HFFc6 (cell line): ENCODE measurements at regions not wholly inside any gene's neighbourhood (a gene's known extent, or its start where the extent isn't known, plus 50 kb on each side); places are given as distances from the start of the nearest gene placed in this dataset.
"Not testable (repeated sequence)": the region's sequence is repeated elsewhere in the genome, so short reads cannot be mapped to it uniquely, and the experiment has no call there.

Experiments
- DNase-seq: peaks from one replicate; pipeline ENCODE4 v3.0.0-alpha.2; 2018
- H3K27ac Mint-ChIP-seq: 2 replicates; pipeline ENCODE4 v1.8.0; 2020; ENCODE audit warnings: mild to moderate bottlenecking, mixed read lengths
- H3K27me3 Mint-ChIP-seq: 2 replicates; pipeline ENCODE4 v1.8.0; 2021; ENCODE audit warnings: mild to moderate bottlenecking, moderate library complexity, mixed read lengths; ENCODE audit not compliant: insufficient read depth
- H3K36me3 Mint-ChIP-seq: 2 replicates; pipeline ENCODE4 v1.8.0; 2021; ENCODE audit warnings: low read depth, mixed read lengths
- H3K4me1 Mint-ChIP-seq: 2 replicates; pipeline ENCODE4 v1.8.0; 2020; ENCODE audit warnings: low read depth, mixed read lengths
- H3K4me3 Mint-ChIP-seq: 2 replicates; pipeline ENCODE4 v1.8.0; 2020; ENCODE audit warnings: mild to moderate bottlenecking, moderate library complexity, mixed read lengths
- H3K9me3 Mint-ChIP-seq: 2 replicates; pipeline ENCODE4 v1.8.0; 2020; ENCODE audit warnings: mild to moderate bottlenecking, mixed read lengths
- TF ChIP-seq, protein P1 (sequence below): fragments of 200-600 bp; sonication (generic); IDR thresholded peaks from 2 replicates; pipeline ENCODE4 v1.5.0; 2021; ENCODE audit warnings: antibody characterized with exemption, mild to moderate bottlenecking

DNA sequence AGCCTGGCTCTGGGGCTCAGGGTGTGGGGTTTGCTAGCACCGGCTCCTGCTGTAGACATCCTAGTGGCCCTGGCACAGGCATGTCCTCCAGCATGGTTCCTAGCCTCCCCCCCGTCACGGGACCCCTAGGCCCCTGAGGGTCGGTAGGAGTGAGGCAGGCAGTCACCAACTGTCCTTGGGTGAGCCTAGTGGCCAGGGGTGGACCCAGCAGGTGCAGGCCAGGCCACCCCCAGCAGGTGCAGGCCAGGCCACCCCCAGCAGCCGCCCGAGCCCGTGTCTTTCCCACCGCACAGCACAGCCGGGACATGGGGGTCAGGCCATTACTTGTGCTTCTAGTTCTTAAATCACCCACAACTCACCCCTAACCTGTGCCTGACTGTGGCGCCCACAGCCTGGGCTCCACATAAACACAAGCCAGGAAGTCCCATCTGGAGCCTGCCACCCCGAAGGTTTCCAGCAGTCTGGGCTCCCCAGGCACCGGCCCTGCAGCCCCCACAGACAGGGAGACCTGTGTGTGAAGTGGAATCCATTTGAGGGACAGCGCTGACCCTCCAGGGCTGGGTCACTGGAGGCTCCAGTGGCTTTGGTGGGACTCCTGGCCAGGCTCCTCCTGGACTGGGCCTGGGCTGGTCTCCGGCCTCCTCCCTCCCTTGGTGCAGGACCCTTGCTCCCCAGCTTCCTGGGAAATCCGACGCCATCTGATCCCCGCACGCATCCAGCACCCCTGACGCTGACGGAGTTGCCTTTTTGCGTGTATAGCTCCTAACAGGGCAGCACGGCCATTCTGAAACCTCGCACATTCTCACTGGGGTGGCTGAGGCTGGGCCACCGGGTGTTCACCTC, 114.1 kb upstream of the LPCAT1 start:
- no peak overlapping the region for H3K27ac Mint-ChIP-seq
- TF ChIP-seq, protein P1, sequence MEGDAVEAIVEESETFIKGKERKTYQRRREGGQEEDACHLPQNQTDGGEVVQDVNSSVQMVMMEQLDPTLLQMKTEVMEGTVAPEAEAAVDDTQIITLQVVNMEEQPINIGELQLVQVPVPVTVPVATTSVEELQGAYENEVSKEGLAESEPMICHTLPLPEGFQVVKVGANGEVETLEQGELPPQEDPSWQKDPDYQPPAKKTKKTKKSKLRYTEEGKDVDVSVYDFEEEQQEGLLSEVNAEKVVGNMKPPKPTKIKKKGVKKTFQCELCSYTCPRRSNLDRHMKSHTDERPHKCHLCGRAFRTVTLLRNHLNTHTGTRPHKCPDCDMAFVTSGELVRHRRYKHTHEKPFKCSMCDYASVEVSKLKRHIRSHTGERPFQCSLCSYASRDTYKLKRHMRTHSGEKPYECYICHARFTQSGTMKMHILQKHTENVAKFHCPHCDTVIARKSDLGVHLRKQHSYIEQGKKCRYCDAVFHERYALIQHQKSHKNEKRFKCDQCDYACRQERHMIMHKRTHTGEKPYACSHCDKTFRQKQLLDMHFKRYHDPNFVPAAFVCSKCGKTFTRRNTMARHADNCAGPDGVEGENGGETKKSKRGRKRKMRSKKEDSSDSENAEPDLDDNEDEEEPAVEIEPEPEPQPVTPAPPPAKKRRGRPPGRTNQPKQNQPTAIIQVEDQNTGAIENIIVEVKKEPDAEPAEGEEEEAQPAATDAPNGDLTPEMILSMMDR = no peak; the same call in 1 of the 2 replicates
- peaks cover 21% of the 10 kb centered on the region for H3K4me1 Mint-ChIP-seq
- H3K4me3 Mint-ChIP-seq = no peak overlapping the region
- no peak for DNase-seq
- peaks cover 17% of the 10 kb centered on the region for H3K27me3 Mint-ChIP-seq
- H3K36me3 Mint-ChIP-seq = no peaks in the 10 kb centered on the region
- no peaks in the 10 kb centered on the region for H3K9me3 Mint-ChIP-seq

DNA sequence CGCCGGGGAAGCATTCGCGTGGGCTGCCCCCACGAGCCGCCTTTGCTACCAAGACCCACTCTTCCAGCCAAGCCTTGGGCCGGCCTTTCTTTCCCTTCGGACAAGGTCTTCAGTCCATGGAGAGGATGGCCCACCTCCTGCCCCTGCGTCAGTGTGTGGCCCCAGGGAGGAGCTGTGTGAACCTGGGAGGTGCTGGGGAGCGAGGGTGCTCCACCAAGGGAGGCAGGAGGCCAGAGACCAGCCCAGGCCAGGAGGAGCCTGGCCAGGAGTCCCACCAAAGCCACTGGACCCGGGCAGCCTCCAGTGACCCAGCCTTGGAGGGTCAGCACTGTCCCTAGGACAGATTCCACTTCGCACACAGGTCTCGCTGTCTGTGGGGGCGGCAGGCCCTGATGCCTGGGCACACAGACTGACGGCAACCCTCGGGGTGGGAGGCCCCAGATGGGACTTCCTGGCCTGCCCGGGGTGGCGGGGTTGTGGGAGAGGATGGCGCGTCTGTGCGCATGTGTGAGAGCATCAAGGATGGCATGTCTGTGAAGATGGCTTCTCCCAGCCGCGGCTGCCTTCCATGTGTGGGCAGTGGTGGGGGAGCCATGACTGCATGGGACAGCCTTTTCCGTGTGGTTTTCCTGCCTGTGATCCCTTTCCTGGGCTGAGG, 113.3 kb upstream of the LPCAT1 start:
- H3K27ac Mint-ChIP-seq = no peak overlapping the region
- H3K4me1 Mint-ChIP-seq = peaks cover 27% of the 10 kb centered on the region
- no peak overlapping the region for H3K4me3 Mint-ChIP-seq
- no peaks in the 10 kb centered on the region for H3K9me3 Mint-ChIP-seq
- H3K27me3 Mint-ChIP-seq = peaks cover 17% of the 10 kb centered on the region
- TF ChIP-seq, protein P1 = no peak
- DNase-seq = no peak
- H3K36me3 Mint-ChIP-seq = no peaks in the 10 kb centered on the region

DNA sequence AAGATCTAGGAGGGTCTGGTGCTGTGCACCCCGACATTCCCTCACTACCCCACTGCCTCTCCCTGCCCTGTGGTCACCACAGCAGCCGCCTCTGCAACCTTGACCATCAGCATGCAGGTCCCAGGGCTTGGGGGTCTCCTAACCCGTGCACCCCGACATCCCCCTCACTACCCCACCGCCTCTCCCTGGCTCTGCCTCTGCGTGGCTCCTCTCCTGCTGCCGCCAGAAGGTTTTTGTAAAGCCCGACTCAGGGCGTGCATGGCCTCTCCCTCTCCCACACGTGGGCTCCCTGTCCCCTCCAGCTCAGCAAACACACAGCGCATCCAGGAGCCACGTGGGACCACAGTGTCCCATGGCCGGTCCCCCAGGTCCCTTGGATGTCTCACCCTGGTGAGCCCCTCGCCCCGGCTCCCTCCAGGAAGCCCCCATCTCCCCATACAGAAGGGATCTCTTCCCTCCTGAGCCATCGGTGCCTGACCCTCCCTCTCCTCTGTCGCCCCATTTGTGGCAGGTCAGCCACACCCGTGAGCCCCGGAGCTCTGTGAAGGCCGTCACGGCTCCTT, 112.5 kb upstream of the LPCAT1 start:
- peak overlapping the region; percentile 57 for H3K27ac Mint-ChIP-seq
- H3K36me3 Mint-ChIP-seq, H3K4me3 Mint-ChIP-seq, H3K9me3 Mint-ChIP-seq, DNase-seq: not testable (repeated sequence)
- H3K4me1 Mint-ChIP-seq = peaks cover 27% of the 10 kb centered on the region
- H3K27me3 Mint-ChIP-seq = peaks cover 13% of the 10 kb centered on the region

DNA sequence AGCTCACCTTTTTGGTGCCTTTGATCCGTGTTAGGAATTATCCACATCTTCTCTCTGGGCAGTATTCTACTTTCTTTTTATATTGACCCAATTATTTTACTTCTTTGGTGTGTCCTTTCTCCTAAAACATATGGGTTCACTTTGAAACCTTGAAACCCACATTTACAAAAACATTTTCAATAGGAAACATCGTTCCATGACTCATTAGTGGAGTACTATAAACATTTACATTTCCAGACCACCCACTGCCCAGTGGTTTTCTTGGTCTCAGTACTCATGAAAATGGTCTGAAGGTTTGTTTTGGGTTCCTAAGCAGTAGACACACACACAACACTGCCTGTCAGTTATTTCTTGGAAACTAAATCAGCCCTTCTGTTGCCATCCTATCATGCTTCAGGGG, 111.7 kb upstream of the LPCAT1 start:
- DNase-seq = peak; percentile 51
- H3K9me3 Mint-ChIP-seq, H3K27me3 Mint-ChIP-seq: not testable (repeated sequence)

DNA sequence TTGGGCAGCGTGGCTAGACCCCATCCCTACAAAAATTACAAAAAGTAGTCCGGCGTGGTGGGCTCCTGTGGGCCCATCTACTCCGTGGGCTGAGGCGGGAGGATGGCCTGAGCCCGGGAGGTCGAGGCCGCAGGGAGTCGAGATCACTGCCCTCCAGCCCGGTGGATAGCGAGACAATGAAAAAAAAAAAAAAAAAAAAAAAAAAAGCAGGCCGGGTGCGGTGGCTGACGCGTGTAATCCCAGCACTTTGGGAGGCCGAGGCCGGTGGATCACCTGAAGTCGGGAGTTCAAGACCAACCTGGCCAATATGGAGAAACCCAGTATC, 110.5 kb upstream of the LPCAT1 start:
- peaks cover 3% of the 10 kb centered on the region; the same call in 1 of the 2 replicates for H3K27me3 Mint-ChIP-seq
- H3K4me1 Mint-ChIP-seq = peaks cover 27% of the 10 kb centered on the region
- H3K9me3 Mint-ChIP-seq = no peaks in the 10 kb centered on the region
- H3K4me3 Mint-ChIP-seq = peak overlapping the region; percentile 92
- TF ChIP-seq, protein P1 = no peak
- peak overlapping the region; percentile 87 for H3K27ac Mint-ChIP-seq
- no peaks in the 10 kb centered on the region for H3K36me3 Mint-ChIP-seq
- DNase-seq = no peak

More for the DNA sequence above, 111.7 kb upstream of the LPCAT1 start:
- not testable (repeated sequence) for H3K36me3 Mint-ChIP-seq
- peak overlapping the region; percentile 51 for H3K4me3 Mint-ChIP-seq
- peaks cover 27% of the 10 kb centered on the region for H3K4me1 Mint-ChIP-seq
- H3K27ac Mint-ChIP-seq = peak overlapping the region; percentile 57

DNA sequence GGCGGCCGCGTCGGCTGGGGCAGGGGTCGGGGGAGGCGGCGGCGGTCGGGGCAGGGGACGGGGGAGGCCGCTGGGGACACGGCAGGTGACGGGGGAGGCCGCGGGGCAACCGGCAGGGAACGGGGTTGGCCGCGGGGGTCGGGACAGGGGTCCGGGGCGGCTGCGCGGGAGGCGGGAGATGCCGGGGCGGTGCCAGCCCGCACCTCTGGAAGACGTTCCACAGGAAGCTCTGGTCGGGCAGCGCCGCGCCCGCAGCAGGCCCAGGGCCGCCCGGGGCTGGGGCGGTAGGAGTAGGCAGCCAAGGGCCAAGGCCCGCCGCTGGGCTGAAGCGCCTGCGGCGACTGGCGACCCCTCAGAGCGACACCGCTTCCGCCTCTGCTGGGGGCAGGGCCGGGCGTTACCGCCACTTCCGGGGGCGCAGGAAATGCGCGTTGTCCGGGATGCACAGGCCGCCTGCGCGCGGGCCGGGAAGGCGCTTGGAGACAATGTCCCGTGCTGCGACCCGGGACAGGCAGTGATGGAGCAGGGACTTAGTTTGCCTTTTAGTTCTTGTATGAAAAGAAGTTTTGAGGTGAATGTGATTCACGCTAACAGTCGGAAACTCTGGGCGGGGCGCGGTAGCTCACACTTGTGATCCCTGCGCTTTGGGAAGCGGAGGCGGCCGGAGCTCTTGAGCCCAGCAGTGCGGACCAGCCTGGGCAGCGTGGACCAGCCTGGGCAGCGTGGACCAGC, 110.0 kb upstream of the LPCAT1 start:
- Mint-ChIP-seq H3K9me3 (no peaks in the 10 kb centered on the region), H3K4me1 (peaks cover 27% of the 10 kb centered on the region), H3K27ac (peak overlapping the region; percentile 87), H3K36me3 (no peaks in the 10 kb centered on the region), H3K4me3 (peak overlapping the region; percentile 92), H3K27me3 (peaks cover 3% of the 10 kb centered on the region; the same call in 1 of the 2 replicates)
- peak; percentile 50 for DNase-seq
- TF ChIP-seq, protein P1 = no peak

DNA sequence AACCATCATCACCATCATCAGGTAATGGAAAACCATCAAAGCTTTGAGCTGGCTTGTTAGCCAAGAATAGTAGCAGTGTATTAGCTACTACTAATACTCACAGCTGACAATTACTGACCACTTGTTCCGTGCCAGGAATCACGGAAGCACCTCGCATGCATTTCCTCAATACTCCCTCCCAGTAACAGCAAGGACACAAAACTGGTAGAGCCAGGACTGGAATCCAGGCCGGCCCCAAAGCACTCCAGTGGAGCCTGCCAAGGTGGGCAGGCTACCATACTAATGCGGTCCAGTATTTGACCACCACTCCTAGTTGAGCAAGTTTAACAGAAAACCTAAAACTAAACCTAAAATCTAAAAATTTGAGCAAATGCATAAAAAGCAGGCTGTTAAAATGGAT, 107.2 kb upstream of the LPCAT1 start:
- DNase-seq, H3K27ac Mint-ChIP-seq, H3K36me3 Mint-ChIP-seq, H3K4me3 Mint-ChIP-seq, H3K9me3 Mint-ChIP-seq, H3K27me3 Mint-ChIP-seq: not testable (repeated sequence)
- H3K4me1 Mint-ChIP-seq = peaks cover 27% of the 10 kb centered on the region

DNA sequence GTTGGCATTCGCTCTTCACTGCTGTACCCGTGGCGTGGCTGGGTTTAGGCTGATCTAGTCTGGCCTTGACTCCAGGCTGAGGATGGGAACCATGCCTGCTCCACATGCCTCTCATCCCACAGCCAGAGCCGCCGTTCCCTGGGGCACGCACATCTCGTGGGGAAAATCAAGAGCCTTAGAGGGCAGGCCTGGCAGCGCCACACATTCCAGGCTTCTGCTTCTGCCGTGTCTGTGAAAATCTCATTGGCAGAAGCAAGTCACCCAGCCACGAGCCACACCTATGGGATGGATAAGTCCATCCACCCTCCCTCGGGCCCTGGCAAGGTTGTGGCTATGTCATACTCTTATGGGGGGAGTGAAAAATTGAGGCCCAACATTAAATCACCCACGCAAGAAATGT, 102.6 kb upstream of the LPCAT1 start:
- not testable (repeated sequence) for DNase-seq, H3K4me1 Mint-ChIP-seq, H3K4me3 Mint-ChIP-seq, H3K9me3 Mint-ChIP-seq, H3K27ac Mint-ChIP-seq
- H3K36me3 Mint-ChIP-seq = peaks cover 38% of the 10 kb centered on the region
- peaks cover 15% of the 10 kb centered on the region for H3K27me3 Mint-ChIP-seq

DNA sequence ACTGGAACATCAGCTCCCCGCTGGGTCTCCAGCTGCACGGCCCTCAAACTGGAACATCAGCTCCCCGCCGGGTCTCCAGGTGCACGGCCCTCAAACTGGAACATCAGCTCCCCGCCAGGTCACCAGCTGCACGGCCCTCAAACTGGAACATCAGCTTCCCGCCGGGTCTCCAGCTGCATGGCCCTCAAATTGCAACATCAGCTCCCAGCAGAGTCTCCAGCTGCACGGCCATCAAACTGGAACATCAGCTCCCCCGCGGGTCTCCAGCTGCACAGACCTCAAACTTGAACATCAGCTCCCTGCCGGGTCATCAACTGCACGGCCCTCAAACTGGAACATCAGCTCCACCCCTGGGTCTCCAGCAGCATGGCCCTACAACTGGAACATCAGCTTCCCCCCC, 95.8 kb upstream of the LPCAT1 start:
- peaks cover 21% of the 10 kb centered on the region for H3K27me3 Mint-ChIP-seq
- not testable (repeated sequence) for H3K9me3 Mint-ChIP-seq, H3K27ac Mint-ChIP-seq, H3K4me1 Mint-ChIP-seq, H3K4me3 Mint-ChIP-seq, DNase-seq
- H3K36me3 Mint-ChIP-seq = peaks cover 41% of the 10 kb centered on the region
